Progenitor cell of endocrine pancreas (in vitro differentiated cells): ENCODE measurements at regions not wholly inside any gene's neighbourhood (a gene's known extent, or its start where the extent isn't known, plus 50 kb on each side); places are given as distances from the start of the nearest gene placed in this dataset.

ENCODE experiments used
- DNase-seq: peaks from one replicate; pipeline ENCODE4 v3.0.0; 2021; ENCODE audit warnings: low spot score; ENCODE audit not compliant: unreplicated experiment
- H3K27ac Mint-ChIP-seq: 2 replicates; pipeline ENCODE4 v1.8.0; 2021; ENCODE audit warnings: mild to moderate bottlenecking, moderate library complexity, mixed read lengths
- H3K27me3 Mint-ChIP-seq: 2 replicates; pipeline ENCODE4 v1.8.0; 2021; ENCODE audit warnings: mixed read lengths
- H3K36me3 Mint-ChIP-seq: 2 replicates; pipeline ENCODE4 v1.8.0; 2022; ENCODE audit warnings: mixed read lengths; ENCODE audit not compliant: insufficient read depth
- H3K4me1 Mint-ChIP-seq: 2 replicates; pipeline ENCODE4 v1.8.0; 2021; ENCODE audit warnings: low read depth, mixed read lengths
- H3K4me3 Mint-ChIP-seq: 2 replicates; pipeline ENCODE4 v1.8.0; 2021; ENCODE audit warnings: low read depth, mild to moderate bottlenecking, moderate library complexity, mixed read lengths
- H3K9me3 Mint-ChIP-seq: 2 replicates; pipeline ENCODE4 v1.8.0; 2021; ENCODE audit warnings: low read depth, mixed read lengths
- TF ChIP-seq, protein P1 (sequence below): fragments of 200-600 bp; sonication (generic); IDR thresholded peaks from one replicate; pipeline ENCODE4 v1.5.0; 2021; ENCODE audit warnings: antibody characterized with exemption, mild to moderate bottlenecking; ENCODE audit not compliant: unreplicated experiment

DNA sequence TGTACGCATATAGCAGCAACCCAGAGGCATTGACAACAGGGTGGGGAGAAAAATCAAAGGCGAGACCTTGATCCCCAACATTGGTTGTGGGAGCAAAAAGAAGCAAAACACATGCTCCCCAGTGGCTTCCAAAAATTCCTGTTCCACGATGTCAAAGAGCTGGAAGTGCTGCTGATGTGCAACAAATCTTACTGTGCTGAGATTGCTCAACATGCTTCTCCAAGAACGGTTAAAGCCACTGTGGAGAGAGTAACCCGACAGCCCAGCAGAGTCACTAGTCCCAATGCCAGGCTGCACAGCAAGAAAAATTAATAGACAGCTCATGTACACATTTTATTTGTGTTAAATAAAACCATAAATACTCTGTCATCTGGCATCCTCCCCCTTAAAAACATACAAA lies 179.9 kb upstream of the PFN2 start:
- TF ChIP-seq, protein P1, sequence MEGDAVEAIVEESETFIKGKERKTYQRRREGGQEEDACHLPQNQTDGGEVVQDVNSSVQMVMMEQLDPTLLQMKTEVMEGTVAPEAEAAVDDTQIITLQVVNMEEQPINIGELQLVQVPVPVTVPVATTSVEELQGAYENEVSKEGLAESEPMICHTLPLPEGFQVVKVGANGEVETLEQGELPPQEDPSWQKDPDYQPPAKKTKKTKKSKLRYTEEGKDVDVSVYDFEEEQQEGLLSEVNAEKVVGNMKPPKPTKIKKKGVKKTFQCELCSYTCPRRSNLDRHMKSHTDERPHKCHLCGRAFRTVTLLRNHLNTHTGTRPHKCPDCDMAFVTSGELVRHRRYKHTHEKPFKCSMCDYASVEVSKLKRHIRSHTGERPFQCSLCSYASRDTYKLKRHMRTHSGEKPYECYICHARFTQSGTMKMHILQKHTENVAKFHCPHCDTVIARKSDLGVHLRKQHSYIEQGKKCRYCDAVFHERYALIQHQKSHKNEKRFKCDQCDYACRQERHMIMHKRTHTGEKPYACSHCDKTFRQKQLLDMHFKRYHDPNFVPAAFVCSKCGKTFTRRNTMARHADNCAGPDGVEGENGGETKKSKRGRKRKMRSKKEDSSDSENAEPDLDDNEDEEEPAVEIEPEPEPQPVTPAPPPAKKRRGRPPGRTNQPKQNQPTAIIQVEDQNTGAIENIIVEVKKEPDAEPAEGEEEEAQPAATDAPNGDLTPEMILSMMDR, result no peak
- Mint-ChIP-seq H3K9me3 (peaks cover 8% of the 10 kb centered on the region), H3K4me1 (peaks cover 21% of the 10 kb centered on the region)

DNA sequence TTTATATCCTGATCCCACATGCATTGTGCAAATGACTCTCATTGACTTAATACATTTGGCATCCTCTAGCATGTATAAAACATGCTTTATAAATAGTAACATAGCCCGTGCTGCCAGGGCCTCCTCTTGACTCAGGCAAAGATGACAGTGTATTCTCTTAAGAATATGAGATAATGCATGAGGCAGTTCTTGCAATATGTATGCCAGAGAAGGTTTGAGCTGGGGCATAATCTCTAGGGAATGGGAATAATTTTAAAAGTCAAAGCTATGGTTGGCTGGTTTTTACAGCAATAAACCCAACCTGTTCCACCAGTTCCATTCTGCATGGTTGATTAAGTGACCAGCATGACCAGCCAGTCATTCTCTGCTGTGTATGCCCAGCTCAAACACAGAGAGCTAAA lies 179.0 kb upstream of the PFN2 start:
- H3K4me1 Mint-ChIP-seq, result peaks cover 21% of the 10 kb centered on the region
- no peaks in the 10 kb centered on the region for H3K27me3 Mint-ChIP-seq
- no peak overlapping the region for H3K4me3 Mint-ChIP-seq
- no peak overlapping the region for H3K27ac Mint-ChIP-seq
- TF ChIP-seq, protein P1, result no peak
- H3K36me3 Mint-ChIP-seq, result no peaks in the 10 kb centered on the region
- no peak for DNase-seq
- peaks cover 8% of the 10 kb centered on the region for H3K9me3 Mint-ChIP-seq

More for the DNA sequence above, 179.9 kb upstream of the PFN2 start:
- Mint-ChIP-seq H3K27ac (no peak overlapping the region), H3K36me3 (no peaks in the 10 kb centered on the region), H3K27me3 (no peaks in the 10 kb centered on the region), H3K4me3 (no peak overlapping the region)
- DNase-seq, result no peak

- Mint-ChIP-seq H3K4me1 (peaks cover 21% of the 10 kb centered on the region), H3K4me3 (no peak overlapping the region), H3K27me3 (no peaks in the 10 kb centered on the region), H3K36me3 (no peaks in the 10 kb centered on the region), H3K27ac (no peak overlapping the region), H3K9me3 (peaks cover 4% of the 10 kb centered on the region)
- no peak for DNase-seq
- TF ChIP-seq, protein P1, result no peak
These were observed 177.5 kb upstream of the PFN2 start for GRCh38 chr3:150148227-150148626.

GRCh38 chr3:150147776-150148175 lies 177.1 kb upstream of the PFN2 start:
- H3K27ac Mint-ChIP-seq, result no peak overlapping the region
- H3K4me1 Mint-ChIP-seq, result peaks cover 23% of the 10 kb centered on the region
- no peak for DNase-seq
- TF ChIP-seq, protein P1, result no peak
- H3K36me3 Mint-ChIP-seq, result no peaks in the 10 kb centered on the region
- no peak overlapping the region for H3K4me3 Mint-ChIP-seq
- H3K27me3 Mint-ChIP-seq, result no peaks in the 10 kb centered on the region
- peaks cover 4% of the 10 kb centered on the region for H3K9me3 Mint-ChIP-seq

DNA sequence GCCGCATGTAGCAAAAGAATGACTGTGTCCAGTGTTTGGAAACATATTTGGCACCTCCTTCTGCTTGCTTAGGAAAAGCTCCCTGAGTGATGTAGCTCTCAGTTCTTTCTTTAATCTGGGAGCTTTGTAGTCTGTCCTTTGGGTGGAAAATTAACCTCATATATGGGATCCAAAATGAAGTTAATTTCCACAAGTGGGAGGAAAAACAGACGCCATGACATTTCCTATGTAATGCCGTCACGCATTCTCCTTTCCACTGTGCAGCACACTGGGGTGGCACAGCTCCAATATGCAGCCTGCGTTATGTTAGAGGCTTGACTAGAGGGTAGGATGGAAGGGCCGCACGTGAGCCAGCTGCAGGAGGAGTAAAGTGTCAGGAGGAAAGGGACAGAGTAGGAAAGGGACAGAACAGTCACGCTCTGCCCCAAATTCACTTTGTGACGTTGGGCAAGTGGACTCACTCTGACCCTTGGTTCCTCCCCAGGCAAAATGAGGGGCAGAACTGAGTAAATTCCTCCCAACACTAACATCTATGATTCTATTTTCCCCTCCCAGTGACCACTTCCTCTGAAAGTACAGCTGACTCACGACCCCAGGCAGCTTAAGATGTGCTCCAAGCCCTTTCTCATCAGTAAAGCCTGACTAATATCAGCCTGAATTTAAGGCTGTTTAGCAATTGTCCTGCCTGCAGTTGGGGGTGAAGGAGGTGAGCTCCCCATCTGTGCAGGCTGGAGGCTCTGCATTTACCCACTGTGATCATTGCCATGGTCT lies 176.5 kb upstream of the PFN2 start:
- Mint-ChIP-seq H3K4me1 (peaks cover 25% of the 10 kb centered on the region), H3K9me3 (no peaks in the 10 kb centered on the region), H3K4me3 (no peak overlapping the region), H3K36me3 (no peaks in the 10 kb centered on the region), H3K27ac (no peak overlapping the region), H3K27me3 (no peaks in the 10 kb centered on the region)
- TF ChIP-seq, protein P1, result no peak
- DNase-seq, result no peak
